WTC11 (cell line): ENCODE measurements at regions not wholly inside any gene's neighbourhood (a gene's known extent, or its start where the extent isn't known, plus 50 kb on each side); places are given as distances from the start of the nearest gene placed in this dataset.

Experiments used
- ATAC-seq: fragments of 200-7000 bp; cut with Tn5 transposase; 2 replicates; pipeline ENCODE4 v1.10.0; 2021; ENCODE audit warnings: mild to moderate bottlenecking, moderate library complexity
- CTCF ChIA-PET: fragments of 300-600 bp; sonication (Branson Sonifier 250); formaldehyde crosslinking; loops from one replicate; lab custom pipeline; 2021; ENCODE audit warnings: antibody characterized with exemption; lab: Charles Lee
- POLR2A ChIA-PET: fragments of 350-600 bp; sonication (Branson Sonifier 250); formaldehyde crosslinking; loops from one replicate; lab custom pipeline; 2021; ENCODE audit warnings: antibody characterized with exemption; lab: Charles Lee
- DNase-seq: peaks from one replicate; pipeline ENCODE4 v3.0.0; 2021; ENCODE audit warnings: low spot score
- H3K27ac Mint-ChIP-seq: 2 replicates; pipeline ENCODE4 v1.8.0; 2021; ENCODE audit warnings: mixed read lengths
- H3K27me3 Mint-ChIP-seq: 2 replicates; pipeline ENCODE4 v1.8.0; 2021; ENCODE audit warnings: low read depth, mild to moderate bottlenecking, moderate library complexity, mixed read lengths
- H3K36me3 Mint-ChIP-seq: 2 replicates; pipeline ENCODE4 v1.8.0; 2021; ENCODE audit warnings: mixed read lengths
- H3K4me1 Mint-ChIP-seq: 2 replicates; pipeline ENCODE4 v1.8.0; 2022; ENCODE audit warnings: mixed read lengths
- H3K4me3 Mint-ChIP-seq: 2 replicates; pipeline ENCODE4 v1.8.0; 2021; ENCODE audit warnings: mild to moderate bottlenecking, moderate library complexity, mixed read lengths
- H3K9me3 Mint-ChIP-seq: 2 replicates; pipeline ENCODE4 v1.8.0; 2021; ENCODE audit warnings: mixed read lengths
- ATF1 ChIP-seq: sonication (generic); formaldehyde crosslinking; IDR thresholded peaks from 2 replicates; pipeline ENCODE4 v1.8.1; 2023; ENCODE audit warnings: mild to moderate bottlenecking, moderate library complexity, missing genetic modification reagents
- FOXP1 ChIP-seq: sonication (generic); formaldehyde crosslinking; IDR thresholded peaks from 2 replicates; pipeline ENCODE4 v1.8.0; 2022; ENCODE audit warnings: missing genetic modification reagents, mild to moderate bottlenecking, moderate library complexity, borderline replicate concordance
- MXD4 ChIP-seq: fragments of 250-450 bp; sonication (Bioruptor Pico); IDR thresholded peaks from 2 replicates; pipeline ENCODE4 v1.8.0; 2021; ENCODE audit warnings: mild to moderate bottlenecking, moderate library complexity, borderline replicate concordance
- NFE2L1 ChIP-seq: sonication (generic); formaldehyde crosslinking; IDR thresholded peaks from 2 replicates; pipeline ENCODE4 v1.8.1; 2023; ENCODE audit warnings: missing genetic modification reagents
- NFYB ChIP-seq: sonication (generic); formaldehyde crosslinking; conservative IDR thresholded peaks from 2 replicates; pipeline ENCODE4 v1.8.0; 2022; ENCODE audit warnings: low read depth, missing genetic modification reagents
- RORB ChIP-seq: fragments of 250-450 bp; sonication (Bioruptor Pico); IDR thresholded peaks from 2 replicates; pipeline ENCODE4 v1.9.0; 2021; ENCODE audit warnings: mild to moderate bottlenecking
- SMAD3 ChIP-seq: sonication (generic); formaldehyde crosslinking; IDR thresholded peaks from 2 replicates; pipeline ENCODE4 v1.8.0; 2022; ENCODE audit warnings: missing genetic modification reagents, mild to moderate bottlenecking, borderline replicate concordance
- TCF7 ChIP-seq: sonication (generic); formaldehyde crosslinking; IDR thresholded peaks from 2 replicates; pipeline ENCODE4 v1.8.0; 2022; ENCODE audit warnings: mild to moderate bottlenecking, low read depth, missing genetic modification reagents, moderate library complexity
- TEAD4 ChIP-seq: sonication (generic); formaldehyde crosslinking; IDR thresholded peaks from 2 replicates; pipeline ENCODE4 v1.8.0; 2022; ENCODE audit warnings: mild to moderate bottlenecking, missing genetic modification reagents
- ZNF671 ChIP-seq: fragments of 250-450 bp; sonication (Bioruptor Pico); IDR thresholded peaks from 2 replicates; pipeline ENCODE4 v1.8.0; 2021; ENCODE audit warnings: mild to moderate bottlenecking
- TF ChIP-seq, protein P1 (sequence below): sonication (generic); formaldehyde crosslinking; IDR thresholded peaks from 2 replicates; pipeline ENCODE4 v1.8.1; 2023; ENCODE audit warnings: mild to moderate bottlenecking, missing genetic modification reagents
- TF ChIP-seq, protein P2 (sequence below): sonication (generic); formaldehyde crosslinking; IDR thresholded peaks from 2 replicates; pipeline ENCODE4 v1.8.0; 2022; ENCODE audit warnings: mild to moderate bottlenecking, missing genetic modification reagents
- TF ChIP-seq, protein P3 (sequence below): sonication (generic); formaldehyde crosslinking; IDR thresholded peaks from 2 replicates; pipeline ENCODE4 v1.8.1; 2023; ENCODE audit warnings: mild to moderate bottlenecking, missing genetic modification reagents, moderate library complexity
- TF ChIP-seq, protein P4 (sequence below): sonication (generic); formaldehyde crosslinking; IDR thresholded peaks from 2 replicates; pipeline ENCODE4 v1.8.0; 2022; ENCODE audit warnings: mild to moderate bottlenecking, missing genetic modification reagents
- TF ChIP-seq, protein P5 (sequence below): sonication (generic); formaldehyde crosslinking; IDR thresholded peaks from 2 replicates; pipeline ENCODE4 v1.8.1; 2023; ENCODE audit warnings: mild to moderate bottlenecking, missing genetic modification reagents
- TF ChIP-seq, protein P6 (sequence below): sonication (generic); formaldehyde crosslinking; IDR thresholded peaks from 2 replicates; pipeline ENCODE4 v1.8.0; 2022; ENCODE audit warnings: mild to moderate bottlenecking, missing genetic modification reagents
- TF ChIP-seq, protein P7 (sequence below): sonication (generic); formaldehyde crosslinking; IDR thresholded peaks from 2 replicates; pipeline ENCODE4 v1.8.1; 2022; ENCODE audit warnings: mild to moderate bottlenecking, missing genetic modification reagents, moderate library complexity, borderline replicate concordance
- TF ChIP-seq, protein P8 (sequence below): sonication (generic); formaldehyde crosslinking; IDR thresholded peaks from 2 replicates; pipeline ENCODE4 v1.8.1; 2023; ENCODE audit warnings: mild to moderate bottlenecking, moderate library complexity, missing genetic modification reagents
- TF ChIP-seq, protein P9 (sequence below): sonication (generic); formaldehyde crosslinking; IDR thresholded peaks from 2 replicates; pipeline ENCODE4 v1.8.0; 2023; ENCODE audit warnings: missing genetic modification reagents

DNA sequence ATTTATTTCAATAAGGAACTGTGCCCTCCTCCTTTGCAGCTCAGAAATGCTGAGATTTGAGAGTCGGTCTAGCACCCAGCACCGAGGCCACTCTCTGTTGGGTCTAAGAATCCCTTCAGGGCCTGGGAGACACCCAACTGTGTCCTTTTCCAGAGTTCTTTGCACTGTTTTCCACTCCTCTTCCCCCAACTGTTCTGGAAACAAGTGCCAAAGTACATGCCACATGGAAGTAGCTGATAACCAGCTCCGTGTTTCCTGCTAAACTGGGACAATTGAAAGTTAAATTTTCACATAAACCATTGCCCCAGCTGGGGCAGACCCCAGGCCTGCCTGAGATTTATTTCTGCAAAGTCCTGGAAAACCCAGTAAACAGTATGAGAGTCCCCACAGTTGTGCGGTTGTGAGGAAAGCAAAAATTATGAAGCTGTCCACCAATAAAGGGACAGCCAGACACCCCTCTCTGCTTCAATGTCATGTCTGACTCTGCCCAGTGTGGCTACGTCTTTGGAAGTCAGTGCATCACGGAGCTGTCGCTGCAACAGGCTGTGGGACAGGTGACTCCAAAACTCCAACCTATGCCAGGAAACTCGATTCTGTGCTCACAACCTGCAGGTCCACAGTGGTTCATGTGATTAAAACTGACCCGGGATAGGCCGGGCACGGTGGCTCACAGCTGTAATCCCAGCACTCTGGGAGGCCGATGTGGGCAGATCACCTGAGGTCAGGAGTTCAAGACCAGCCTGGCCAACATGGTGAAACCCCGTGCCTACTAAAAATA lies 178.0 kb upstream of the AFDN start:
- DNase-seq (no peak), ATAC-seq (no peak)
- Mint-ChIP-seq H3K9me3 (peaks cover 2% of the 10 kb centered on the region; the same call in 1 of the 2 replicates), H3K4me1 (peaks cover 19% of the 10 kb centered on the region), H3K27me3 (no peaks in the 10 kb centered on the region), H3K27ac (no peak overlapping the region), H3K4me3 (no peak overlapping the region), H3K36me3 (no peaks in the 10 kb centered on the region)
- TF ChIP-seq, protein P1, sequence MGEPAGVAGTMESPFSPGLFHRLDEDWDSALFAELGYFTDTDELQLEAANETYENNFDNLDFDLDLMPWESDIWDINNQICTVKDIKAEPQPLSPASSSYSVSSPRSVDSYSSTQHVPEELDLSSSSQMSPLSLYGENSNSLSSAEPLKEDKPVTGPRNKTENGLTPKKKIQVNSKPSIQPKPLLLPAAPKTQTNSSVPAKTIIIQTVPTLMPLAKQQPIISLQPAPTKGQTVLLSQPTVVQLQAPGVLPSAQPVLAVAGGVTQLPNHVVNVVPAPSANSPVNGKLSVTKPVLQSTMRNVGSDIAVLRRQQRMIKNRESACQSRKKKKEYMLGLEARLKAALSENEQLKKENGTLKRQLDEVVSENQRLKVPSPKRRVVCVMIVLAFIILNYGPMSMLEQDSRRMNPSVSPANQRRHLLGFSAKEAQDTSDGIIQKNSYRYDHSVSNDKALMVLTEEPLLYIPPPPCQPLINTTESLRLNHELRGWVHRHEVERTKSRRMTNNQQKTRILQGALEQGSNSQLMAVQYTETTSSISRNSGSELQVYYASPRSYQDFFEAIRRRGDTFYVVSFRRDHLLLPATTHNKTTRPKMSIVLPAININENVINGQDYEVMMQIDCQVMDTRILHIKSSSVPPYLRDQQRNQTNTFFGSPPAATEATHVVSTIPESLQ (CRISPR knock-in tag): no peak
- TF ChIP-seq TCF7 (CRISPR knock-in tag): no peak
- no peak for TF ChIP-seq RORB
- TF ChIP-seq ZNF671: no peak
- TF ChIP-seq, protein P2, sequence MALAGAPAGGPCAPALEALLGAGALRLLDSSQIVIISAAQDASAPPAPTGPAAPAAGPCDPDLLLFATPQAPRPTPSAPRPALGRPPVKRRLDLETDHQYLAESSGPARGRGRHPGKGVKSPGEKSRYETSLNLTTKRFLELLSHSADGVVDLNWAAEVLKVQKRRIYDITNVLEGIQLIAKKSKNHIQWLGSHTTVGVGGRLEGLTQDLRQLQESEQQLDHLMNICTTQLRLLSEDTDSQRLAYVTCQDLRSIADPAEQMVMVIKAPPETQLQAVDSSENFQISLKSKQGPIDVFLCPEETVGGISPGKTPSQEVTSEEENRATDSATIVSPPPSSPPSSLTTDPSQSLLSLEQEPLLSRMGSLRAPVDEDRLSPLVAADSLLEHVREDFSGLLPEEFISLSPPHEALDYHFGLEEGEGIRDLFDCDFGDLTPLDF (CRISPR knock-in tag): no peak
- CTCF ChIA-PET: no interaction called here
- POLR2A ChIA-PET: no interaction called here

DNA sequence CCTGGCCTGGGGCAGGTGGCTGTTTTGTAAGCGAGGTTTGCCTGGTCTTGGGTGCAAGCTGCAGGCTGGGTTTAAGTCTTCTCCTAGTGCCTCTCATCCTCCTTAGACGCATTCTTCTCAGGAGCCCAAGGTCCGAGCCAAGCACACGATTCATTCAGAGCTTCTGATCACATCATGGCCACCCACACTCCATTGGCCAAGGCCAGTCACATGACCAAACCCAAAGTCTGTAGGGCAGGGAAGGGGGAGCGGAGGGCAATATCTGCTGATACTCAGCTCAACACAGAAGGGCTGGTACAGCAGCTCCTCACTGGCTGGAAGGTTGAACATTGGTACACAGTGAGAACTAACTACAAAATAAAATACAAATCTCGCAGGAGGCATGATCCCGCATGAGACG lies 177.2 kb upstream of the AFDN start:
- CTCF ChIA-PET: interaction anchor here (0.7 kb wide), 1 partner anchor 394 kb away, joined by 3 read pairs; no protein-coding TSS in a partner anchor
- H3K4me3 Mint-ChIP-seq: no peak overlapping the region
- DNase-seq (no peak), ATAC-seq (no peak)
- no peaks in the 10 kb centered on the region for H3K27me3 Mint-ChIP-seq
- no peaks in the 10 kb centered on the region for H3K36me3 Mint-ChIP-seq
- no peak for TF ChIP-seq NFE2L1 (CRISPR knock-in tag)
- TF ChIP-seq SMAD3 (CRISPR knock-in tag): no peak
- no peak for TF ChIP-seq MXD4
- TF ChIP-seq, protein P3, sequence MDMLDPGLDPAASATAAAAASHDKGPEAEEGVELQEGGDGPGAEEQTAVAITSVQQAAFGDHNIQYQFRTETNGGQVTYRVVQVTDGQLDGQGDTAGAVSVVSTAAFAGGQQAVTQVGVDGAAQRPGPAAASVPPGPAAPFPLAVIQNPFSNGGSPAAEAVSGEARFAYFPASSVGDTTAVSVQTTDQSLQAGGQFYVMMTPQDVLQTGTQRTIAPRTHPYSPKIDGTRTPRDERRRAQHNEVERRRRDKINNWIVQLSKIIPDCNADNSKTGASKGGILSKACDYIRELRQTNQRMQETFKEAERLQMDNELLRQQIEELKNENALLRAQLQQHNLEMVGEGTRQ (CRISPR knock-in tag): peak; percentile 83
- TF ChIP-seq FOXP1 (CRISPR knock-in tag): no peak
- no peak for TF ChIP-seq TEAD4 (CRISPR knock-in tag)
- TF ChIP-seq, protein P4, sequence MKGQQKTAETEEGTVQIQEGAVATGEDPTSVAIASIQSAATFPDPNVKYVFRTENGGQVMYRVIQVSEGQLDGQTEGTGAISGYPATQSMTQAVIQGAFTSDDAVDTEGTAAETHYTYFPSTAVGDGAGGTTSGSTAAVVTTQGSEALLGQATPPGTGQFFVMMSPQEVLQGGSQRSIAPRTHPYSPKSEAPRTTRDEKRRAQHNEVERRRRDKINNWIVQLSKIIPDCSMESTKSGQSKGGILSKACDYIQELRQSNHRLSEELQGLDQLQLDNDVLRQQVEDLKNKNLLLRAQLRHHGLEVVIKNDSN: peak; percentile 75
- TF ChIP-seq, protein P5, sequence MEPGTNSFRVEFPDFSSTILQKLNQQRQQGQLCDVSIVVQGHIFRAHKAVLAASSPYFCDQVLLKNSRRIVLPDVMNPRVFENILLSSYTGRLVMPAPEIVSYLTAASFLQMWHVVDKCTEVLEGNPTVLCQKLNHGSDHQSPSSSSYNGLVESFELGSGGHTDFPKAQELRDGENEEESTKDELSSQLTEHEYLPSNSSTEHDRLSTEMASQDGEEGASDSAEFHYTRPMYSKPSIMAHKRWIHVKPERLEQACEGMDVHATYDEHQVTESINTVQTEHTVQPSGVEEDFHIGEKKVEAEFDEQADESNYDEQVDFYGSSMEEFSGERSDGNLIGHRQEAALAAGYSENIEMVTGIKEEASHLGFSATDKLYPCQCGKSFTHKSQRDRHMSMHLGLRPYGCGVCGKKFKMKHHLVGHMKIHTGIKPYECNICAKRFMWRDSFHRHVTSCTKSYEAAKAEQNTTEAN (CRISPR knock-in tag): no peak
- TF ChIP-seq, protein P6, sequence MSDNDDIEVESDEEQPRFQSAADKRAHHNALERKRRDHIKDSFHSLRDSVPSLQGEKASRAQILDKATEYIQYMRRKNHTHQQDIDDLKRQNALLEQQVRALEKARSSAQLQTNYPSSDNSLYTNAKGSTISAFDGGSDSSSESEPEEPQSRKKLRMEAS (CRISPR knock-in tag): no peak
- TF ChIP-seq, protein P7, sequence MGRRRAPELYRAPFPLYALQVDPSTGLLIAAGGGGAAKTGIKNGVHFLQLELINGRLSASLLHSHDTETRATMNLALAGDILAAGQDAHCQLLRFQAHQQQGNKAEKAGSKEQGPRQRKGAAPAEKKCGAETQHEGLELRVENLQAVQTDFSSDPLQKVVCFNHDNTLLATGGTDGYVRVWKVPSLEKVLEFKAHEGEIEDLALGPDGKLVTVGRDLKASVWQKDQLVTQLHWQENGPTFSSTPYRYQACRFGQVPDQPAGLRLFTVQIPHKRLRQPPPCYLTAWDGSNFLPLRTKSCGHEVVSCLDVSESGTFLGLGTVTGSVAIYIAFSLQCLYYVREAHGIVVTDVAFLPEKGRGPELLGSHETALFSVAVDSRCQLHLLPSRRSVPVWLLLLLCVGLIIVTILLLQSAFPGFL (CRISPR knock-in tag): no peak
- TF ChIP-seq, protein P2 (CRISPR knock-in tag): no peak
- TF ChIP-seq, protein P8, sequence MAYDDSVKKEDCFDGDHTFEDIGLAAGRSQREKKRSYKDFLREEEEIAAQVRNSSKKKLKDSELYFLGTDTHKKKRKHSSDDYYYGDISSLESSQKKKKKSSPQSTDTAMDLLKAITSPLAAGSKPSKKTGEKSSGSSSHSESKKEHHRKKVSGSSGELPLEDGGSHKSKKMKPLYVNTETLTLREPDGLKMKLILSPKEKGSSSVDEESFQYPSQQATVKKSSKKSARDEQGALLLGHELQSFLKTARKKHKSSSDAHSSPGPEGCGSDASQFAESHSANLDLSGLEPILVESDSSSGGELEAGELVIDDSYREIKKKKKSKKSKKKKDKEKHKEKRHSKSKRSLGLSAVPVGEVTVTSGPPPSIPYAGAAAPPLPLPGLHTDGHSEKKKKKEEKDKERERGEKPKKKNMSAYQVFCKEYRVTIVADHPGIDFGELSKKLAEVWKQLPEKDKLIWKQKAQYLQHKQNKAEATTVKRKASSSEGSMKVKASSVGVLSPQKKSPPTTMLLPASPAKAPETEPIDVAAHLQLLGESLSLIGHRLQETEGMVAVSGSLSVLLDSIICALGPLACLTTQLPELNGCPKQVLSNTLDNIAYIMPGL (CRISPR knock-in tag): no peak
- TF ChIP-seq, protein P9, sequence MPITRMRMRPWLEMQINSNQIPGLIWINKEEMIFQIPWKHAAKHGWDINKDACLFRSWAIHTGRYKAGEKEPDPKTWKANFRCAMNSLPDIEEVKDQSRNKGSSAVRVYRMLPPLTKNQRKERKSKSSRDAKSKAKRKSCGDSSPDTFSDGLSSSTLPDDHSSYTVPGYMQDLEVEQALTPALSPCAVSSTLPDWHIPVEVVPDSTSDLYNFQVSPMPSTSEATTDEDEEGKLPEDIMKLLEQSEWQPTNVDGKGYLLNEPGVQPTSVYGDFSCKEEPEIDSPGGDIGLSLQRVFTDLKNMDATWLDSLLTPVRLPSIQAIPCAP (CRISPR knock-in tag): no peak
- peak; percentile 81 for TF ChIP-seq NFYB (CRISPR knock-in tag)
- no peak for TF ChIP-seq ATF1 (CRISPR knock-in tag)
- H3K9me3 Mint-ChIP-seq: peaks cover 3% of the 10 kb centered on the region; the same call in 1 of the 2 replicates
- no peak overlapping the region for H3K27ac Mint-ChIP-seq
- POLR2A ChIA-PET: no interaction called here
- peaks cover 15% of the 10 kb centered on the region for H3K4me1 Mint-ChIP-seq
